Pancreas (tissue), 10 donors: ENCODE measurements at regions not wholly inside any gene's neighbourhood (a gene's known extent, or its start where the extent isn't known, plus 50 kb on each side); places are given as distances from the start of the nearest gene placed in this dataset.

Experiments used
- ATAC-seq, 4 donors: fragments of 200-7000 bp; cut with Tn5 transposase; one replicate each; pipeline versions ENCODE4 v1.8.0 to v1.9.1; 2020; ENCODE audit warnings: mild to moderate bottlenecking in 4 of 4, moderate library complexity in 4 of 4
- DNase-seq, 6 donors: peaks; one replicate each; pipeline ENCODE4 v3.0.0-alpha.2; 2020
- FAIRE-seq: peaks from 2 replicates; lab custom pipeline; 2012; peaks lifted over from hg19 to GRCh38; lab: Jason Lieb, UNC
- H3K27ac ChIP-seq, 4 donors: fragments of 200-600 bp; sonication (generic); 1 replicate in 3 of 4; 2 replicates in 1 of 4; pipeline versions ENCODE4 v1.5.0 to v1.8.0; 2020
- H3K27me3 ChIP-seq, 4 donors: fragments of 200-600 bp; one replicate each; pipeline ENCODE4 v1.8.0; 2021
- H3K36me3 ChIP-seq, 3 donors: fragments of 200-600 bp; sonication (generic) in 1 of 3; one replicate each; pipeline versions ENCODE4 v1.5.0 to v1.8.0; 2020 to 2021
- H3K4me1 ChIP-seq, 3 donors: fragments of 200-600 bp; one replicate each; pipeline ENCODE4 v1.8.0; 2021
- H3K4me3 ChIP-seq, 4 donors: fragments of 200-600 bp; sonication (generic) in 2 of 4; one replicate each; pipeline versions ENCODE4 v1.5.0 to v1.8.0; 2020 to 2021
- H3K9me3 ChIP-seq, 4 donors: fragments of 200-600 bp; one replicate each; pipeline ENCODE4 v1.8.0; 2021
- CTCF ChIP-seq, 4 donors: fragments of 200-600 bp; sonication (generic) in 3 of 4; IDR thresholded peaks; one replicate each; pipeline versions ENCODE4 v1.5.0 to v1.8.0; 2021; ENCODE audit warnings: antibody characterized with exemption in 4 of 4
- WGBS, 2 donors: extraction: QIAGEN DNeasy Blood & Tissue Kit; methylation state at CpG; one replicate each; pipeline ENCODE4 v1.1.7; 2013; 5-methylcytosine and 5-hydroxymethylcytosine counted together
- intact Hi-C, 3 donors: fragments of 100-400 bp; cut with DNase I; formaldehyde crosslinking; loops; one replicate each; pipeline versions ENCODE4 v1.11.1 to v1.14.2; 2022
- donor health status: healthy with polysubstance abuse.
- donor health status: DM: no; HTN: no; CAD: no; lungs with moderate emphysema.
- donor health status: DM: no; HTN: no; CAD: no.
- donor health status: control.
- donor health status: control.
- donor health status: Bipolar disorder and iron deficiency.
- donor health status: DM: yes; HTN: yes; CAD: no.
- donor health status: DM: no; HTN: no; CAD: no.
- donor health status: DM: no; HTN: no; CAD: no.
- donor health status: DM: yes; HTN: yes; CAD: no.

- H3K9me3 ChIP-seq = no peaks in the 10 kb centered on the region
- peaks cover 0 to 5% (median 2%) of the 10 kb centered on the region in 3 donors for H3K4me1 ChIP-seq
- H3K36me3 ChIP-seq = no peaks in the 10 kb centered on the region
- DNase-seq = no peak
- FAIRE-seq = no peak
- ATAC-seq = no peak
- intact Hi-C loops = no loop called here
- H3K27me3 ChIP-seq = no peaks in the 10 kb centered on the region
- no peak overlapping the region for H3K27ac ChIP-seq
- no peak for TF ChIP-seq CTCF (IDR thresholded peaks at IDR 0.05)
- H3K4me3 ChIP-seq = no peak overlapping the region
- 87 to 89% methylated on average over 7 of the region's 7 CpGs for WGBS, 2 donors
Measured at GRCh38 chr22:27517361-27518155, 284.0 kb downstream of the MN1 start.

- Histone ChIP-seq H3K9me3 (no peaks in the 10 kb centered on the region), H3K4me1 (no peaks in the 10 kb centered on the region), H3K27me3 (no peaks in the 10 kb centered on the region), H3K4me3 (no peak overlapping the region), H3K27ac (no peak overlapping the region), H3K36me3 (no peaks in the 10 kb centered on the region)
- DNase-seq (no peak), FAIRE-seq (no peak), ATAC-seq (no peak)
- 69 to 71% methylated on average over 16 of the region's 16 CpGs for WGBS, 2 donors
- TF ChIP-seq CTCF (IDR thresholded peaks at IDR 0.05) = no peak
- intact Hi-C loops = no loop called here
Measured at GRCh38 chr22:27518531-27519340, 282.8 kb downstream of the MN1 start.

- intact Hi-C loops = no loop called here
- no peak for TF ChIP-seq CTCF (IDR thresholded peaks at IDR 0.05)
- H3K27ac ChIP-seq = no peak overlapping the region
- no peaks in the 10 kb centered on the region for H3K4me1 ChIP-seq
- H3K9me3 ChIP-seq = no peaks in the 10 kb centered on the region
- no peak for DNase-seq
- no peaks in the 10 kb centered on the region for H3K36me3 ChIP-seq
- 85 to 86% methylated on average over 5 of the region's 5 CpGs for WGBS, 2 donors
- no peaks in the 10 kb centered on the region for H3K27me3 ChIP-seq
- no peak for ATAC-seq
- no peak overlapping the region for H3K4me3 ChIP-seq
- FAIRE-seq = no peak
Measured at GRCh38 chr22:27523711-27524110, 277.8 kb downstream of the MN1 start.

- no peak overlapping the region for H3K27ac ChIP-seq
- intact Hi-C loops = no loop called here
Measured at GRCh38 chr22:27525711-27526110, 275.8 kb downstream of the MN1 start.

More at GRCh38 chr22:27525711-27526110, 275.8 kb downstream of the MN1 start:
- H3K4me1 ChIP-seq = no peaks in the 10 kb centered on the region
- no peaks in the 10 kb centered on the region for H3K27me3 ChIP-seq
- no peaks in the 10 kb centered on the region for H3K9me3 ChIP-seq
- no peak for ATAC-seq
- FAIRE-seq = no peak
- no peak for TF ChIP-seq CTCF (IDR thresholded peaks at IDR 0.05)
- 92% methylated on average over 2 of the region's 2 CpGs for WGBS, 2 donors
- no peak overlapping the region for H3K4me3 ChIP-seq
- H3K36me3 ChIP-seq = no peaks in the 10 kb centered on the region
- DNase-seq = no peak
